Nephron (organoid): ENCODE measurements at regions not wholly inside any gene's neighbourhood (a gene's known extent, or its start where the extent isn't known, plus 50 kb on each side); places are given as distances from the start of the nearest gene placed in this dataset.
"Not testable (repeated sequence)": the region's sequence is repeated elsewhere in the genome, so short reads cannot be mapped to it uniquely, and the experiment has no call there.

Experiments
- H3K27ac Mint-ChIP-seq, 3 experiments: 2 replicates each; pipeline ENCODE4 v1.8.0; 2020; ENCODE audit warnings: mixed read lengths in 3 of 3, mild to moderate bottlenecking in 2 of 3, moderate library complexity in 1 of 3
- H3K27me3 Mint-ChIP-seq: 2 replicates; pipeline ENCODE4 v1.8.0; 2021; ENCODE audit warnings: low read depth, mild to moderate bottlenecking, moderate library complexity, mixed read lengths
- H3K36me3 Mint-ChIP-seq: 2 replicates; pipeline ENCODE4 v1.8.0; 2020; ENCODE audit warnings: low read depth, mixed read lengths
- H3K4me1 Mint-ChIP-seq: 2 replicates; pipeline ENCODE4 v1.8.0; 2020; ENCODE audit warnings: mixed read lengths
- H3K4me3 Mint-ChIP-seq, 3 experiments: 2 replicates each; pipeline ENCODE4 v1.8.0; 2020; ENCODE audit warnings: mild to moderate bottlenecking in 3 of 3, mixed read lengths in 3 of 3, moderate library complexity in 2 of 3
- H3K9me3 Mint-ChIP-seq: 2 replicates; pipeline ENCODE4 v1.8.0; 2020; ENCODE audit warnings: mixed read lengths
- CTCF ChIP-seq, 3 experiments: fragments of 200-600 bp; sonication (generic); IDR thresholded peaks; one replicate each; pipeline ENCODE4 v1.5.0; 2021; ENCODE audit warnings: antibody characterized with exemption in 3 of 3; ENCODE audit not compliant: unreplicated experiment in 3 of 3

- TF ChIP-seq CTCF (IDR thresholded peaks at IDR 0.05; ENCODE audit: unreplicated experiment in 3 of 3): no peak
- Mint-ChIP-seq H3K36me3 (no peaks in the 10 kb centered on the region), H3K9me3 (peaks cover 2% of the 10 kb centered on the region), H3K27ac (no peak overlapping the region), H3K4me3 (no peak overlapping the region), H3K4me1 (no peaks in the 10 kb centered on the region), H3K27me3 (no peaks in the 10 kb centered on the region)
These were observed 679.9 kb downstream of the ISL1 start for GRCh38 chr5:52063186-52063585.

DNA sequence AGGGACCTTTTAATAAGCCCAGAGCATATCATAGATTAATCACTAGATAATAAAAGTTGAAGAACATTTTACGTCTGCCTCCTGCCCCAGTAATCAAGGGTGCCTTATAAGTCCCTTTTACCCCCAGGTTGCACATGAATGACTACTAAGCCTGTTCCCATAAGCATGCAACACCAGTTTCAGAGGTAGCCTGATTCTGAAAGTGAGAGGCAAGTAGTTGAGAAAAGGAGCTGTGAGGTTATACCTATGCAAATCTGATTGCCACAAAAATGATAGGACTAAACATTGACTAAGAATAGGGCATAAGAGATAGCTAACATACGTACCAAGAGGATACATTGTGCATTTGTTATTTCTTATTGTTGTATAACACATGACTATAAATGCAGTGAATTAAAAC, 681.9 kb downstream of the ISL1 start:
- Mint-ChIP-seq H3K9me3 (no peaks in the 10 kb centered on the region), H3K36me3 (no peaks in the 10 kb centered on the region), H3K27me3 (no peaks in the 10 kb centered on the region), H3K4me1 (no peaks in the 10 kb centered on the region), H3K27ac (no peak overlapping the region), H3K4me3 (no peak overlapping the region)
- TF ChIP-seq CTCF (IDR thresholded peaks at IDR 0.05; ENCODE audit: unreplicated experiment in 3 of 3): no peak

DNA sequence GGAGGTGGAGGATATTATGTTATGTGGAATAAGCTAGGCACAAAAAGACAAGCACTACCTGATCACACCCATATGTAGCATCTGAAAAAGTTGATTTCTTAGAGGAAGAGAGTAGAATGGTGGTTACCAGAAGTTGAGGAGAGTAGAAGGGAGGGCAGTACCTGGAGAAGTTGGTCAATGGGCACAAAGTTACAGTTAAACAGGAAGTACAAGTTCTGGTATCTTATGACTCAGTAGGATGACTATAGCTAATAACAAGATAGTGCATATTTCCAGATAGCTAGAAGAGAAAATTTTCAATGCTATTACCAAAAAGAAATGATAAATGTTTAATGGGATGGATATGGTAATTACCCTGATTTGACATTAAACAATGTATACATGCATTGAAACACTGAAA, 686.7 kb downstream of the ISL1 start:
- Mint-ChIP-seq H3K27ac (no peak overlapping the region), H3K4me3 (no peak overlapping the region)

DNA sequence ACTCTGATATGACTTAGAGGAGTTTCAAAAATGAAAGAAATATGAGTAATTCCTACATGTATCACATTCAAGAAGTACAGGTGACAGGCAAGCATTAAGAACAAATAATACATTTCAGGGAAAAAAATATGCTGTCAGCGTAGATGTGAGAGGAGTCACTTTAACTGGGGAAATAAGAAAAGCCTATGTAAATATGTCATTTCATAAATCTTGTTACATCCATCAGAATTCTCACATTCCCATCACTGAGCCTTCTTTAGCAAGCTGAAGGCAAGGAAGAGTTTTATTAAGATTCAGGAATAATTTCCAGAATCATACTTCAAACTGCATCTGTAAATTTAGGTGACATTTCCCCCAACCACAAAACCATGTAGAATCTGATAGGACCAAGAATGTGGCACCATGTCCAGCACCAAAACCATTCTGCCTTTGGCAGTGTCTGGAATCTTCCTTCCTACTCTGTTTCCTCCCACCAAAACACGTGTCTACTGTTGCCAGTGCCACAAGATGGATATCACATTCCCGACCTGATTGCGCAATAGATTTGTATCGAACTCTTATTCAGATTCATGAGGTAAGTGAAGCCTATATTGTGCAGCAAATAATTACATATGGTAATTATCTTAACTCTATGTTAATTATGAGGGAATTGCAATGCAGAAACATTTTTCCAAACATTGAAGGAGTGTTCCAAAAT, 690.9 kb downstream of the ISL1 start:
- no peak for TF ChIP-seq CTCF (IDR thresholded peaks at IDR 0.05; ENCODE audit: unreplicated experiment in 3 of 3)
- no peaks in the 10 kb centered on the region for H3K36me3 Mint-ChIP-seq
- H3K27ac Mint-ChIP-seq: no peak overlapping the region
- no peaks in the 10 kb centered on the region for H3K9me3 Mint-ChIP-seq
- no peaks in the 10 kb centered on the region for H3K27me3 Mint-ChIP-seq
- H3K4me1 Mint-ChIP-seq: no peaks in the 10 kb centered on the region
- no peak overlapping the region for H3K4me3 Mint-ChIP-seq

More for the DNA sequence above, 686.7 kb downstream of the ISL1 start:
- Mint-ChIP-seq H3K27me3 (no peaks in the 10 kb centered on the region), H3K36me3 (no peaks in the 10 kb centered on the region), H3K9me3 (no peaks in the 10 kb centered on the region), H3K4me1 (no peaks in the 10 kb centered on the region)
- TF ChIP-seq CTCF (IDR thresholded peaks at IDR 0.05; ENCODE audit: unreplicated experiment in 3 of 3): no peak

DNA sequence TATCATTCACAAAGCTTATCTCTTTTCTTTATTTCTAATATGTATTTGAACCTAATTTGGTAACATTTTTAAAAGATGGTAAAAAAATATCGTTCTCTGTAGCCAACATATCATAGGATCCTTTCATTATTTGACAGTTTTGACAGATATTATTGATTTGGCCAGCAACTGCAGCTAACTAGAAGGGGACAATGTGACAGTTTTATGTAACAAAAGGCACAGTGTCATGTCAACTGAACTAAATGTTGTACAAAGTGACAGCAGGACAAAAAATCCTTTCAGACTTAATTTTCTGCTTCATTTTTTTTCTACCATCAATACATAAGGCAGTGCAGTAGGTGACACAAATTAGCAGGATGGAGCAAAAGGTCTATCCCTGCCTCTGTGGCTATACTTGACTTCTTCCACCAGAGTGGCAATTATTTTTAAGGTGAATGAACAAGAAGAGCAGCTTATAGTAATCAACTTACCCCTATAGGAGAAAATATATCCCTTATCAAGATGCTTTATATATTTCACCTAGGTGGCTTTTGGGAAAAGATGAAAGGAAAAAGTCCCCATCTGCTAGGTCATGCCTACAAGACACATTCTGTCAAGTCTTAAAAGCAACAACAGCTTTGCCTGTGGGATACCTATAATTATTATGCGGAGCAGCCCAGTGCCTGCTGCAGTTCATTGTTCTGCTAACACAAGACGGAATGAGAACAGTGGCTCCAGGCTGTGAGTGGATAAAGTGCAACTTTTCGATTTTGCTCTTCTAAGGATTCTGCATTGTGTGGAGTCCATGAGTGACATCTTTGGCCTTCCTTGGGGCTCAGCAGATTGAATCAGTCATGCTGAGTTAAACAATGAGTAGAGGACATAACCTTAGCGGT, 694.9 kb downstream of the ISL1 start:
- H3K4me1 Mint-ChIP-seq: no peaks in the 10 kb centered on the region
- no peak overlapping the region for H3K27ac Mint-ChIP-seq
- H3K9me3 Mint-ChIP-seq: no peaks in the 10 kb centered on the region

DNA sequence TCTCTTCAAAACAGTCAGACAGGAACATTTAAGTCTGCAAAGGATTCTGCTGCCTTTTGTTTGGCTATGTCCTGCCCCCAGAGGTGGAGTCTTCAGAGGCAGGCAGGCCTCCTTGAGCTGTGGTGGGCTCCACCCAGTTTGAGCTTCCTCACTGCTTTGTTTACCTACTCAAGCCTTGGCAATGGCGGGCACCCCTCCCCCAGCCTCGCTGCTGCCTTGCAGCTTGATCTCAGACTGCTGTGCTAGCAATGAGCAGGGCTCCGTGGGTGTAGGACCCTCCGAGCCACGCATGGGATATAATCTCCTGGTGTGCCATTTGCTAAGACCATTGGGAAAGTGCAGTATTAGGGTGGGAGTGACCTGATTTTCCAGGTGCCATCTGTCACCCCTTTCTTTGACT, 685.4 kb upstream of the ITGA1 start:
- H3K27ac Mint-ChIP-seq, H3K4me3 Mint-ChIP-seq, H3K36me3 Mint-ChIP-seq, H3K4me1 Mint-ChIP-seq, H3K27me3 Mint-ChIP-seq: not testable (repeated sequence)
- H3K9me3 Mint-ChIP-seq: peaks cover 12% of the 10 kb centered on the region

More for the DNA sequence above, 694.9 kb downstream of the ISL1 start:
- TF ChIP-seq CTCF (IDR thresholded peaks at IDR 0.05; ENCODE audit: unreplicated experiment in 3 of 3): no peak
- H3K4me3 Mint-ChIP-seq: no peak overlapping the region
- H3K36me3 Mint-ChIP-seq: no peaks in the 10 kb centered on the region
- H3K27me3 Mint-ChIP-seq: no peaks in the 10 kb centered on the region
